Neural cell (in vitro differentiated cells): ENCODE measurements at regions not wholly inside any gene's neighbourhood (a gene's known extent, or its start where the extent isn't known, plus 50 kb on each side); places are given as distances from the start of the nearest gene placed in this dataset.

Experiments used
- H2AFZ ChIP-seq: fragments of 200-600, 300-800 bp; sonication (generic), shearing (Covaris generic); 2 replicates; pipeline ENCODE4 v1.6.0; 2014; ENCODE audit warnings: low read depth, mild to moderate bottlenecking, antibody characterized with exemption, low read length, moderate library complexity
- H3F3A ChIP-seq: fragments of 200-600 bp; shearing (Covaris generic); 2 replicates; pipeline ENCODE4 v1.6.1; 2016; ENCODE audit warnings: mild to moderate bottlenecking, moderate library complexity, mixed read lengths, antibody characterized with exemption, low read length; ENCODE audit not compliant: insufficient read depth, poor library complexity, severe bottlenecking
- H3K27ac ChIP-seq: fragments of 200-600, 300-800 bp; sonication (generic), shearing (Covaris generic); 2 replicates; pipeline ENCODE4 v1.5.1; 2014; ENCODE audit warnings: mild to moderate bottlenecking, low read length, moderate library complexity
- H3K27me3 ChIP-seq: fragments of 300-800, 200-600 bp; sonication (generic), shearing (Covaris generic); 2 replicates; pipeline ENCODE4 v1.6.0; 2014; ENCODE audit warnings: mild to moderate bottlenecking, low read depth, low read length, moderate library complexity; ENCODE audit not compliant: insufficient read depth
- H3K36me3 ChIP-seq: fragments of 300-800, 200-600 bp; sonication (generic), shearing (Covaris generic); 2 replicates; pipeline ENCODE4 v1.5.1; 2014; ENCODE audit warnings: mild to moderate bottlenecking, antibody characterized with exemption, low read length, moderate library complexity; ENCODE audit not compliant: insufficient read depth
- H3K4me2 ChIP-seq: fragments of 300-800, 200-600 bp; sonication (generic), shearing (Covaris generic); 2 replicates; pipeline ENCODE4 v1.6.0; 2014; ENCODE audit warnings: mild to moderate bottlenecking, low read length
- H3K4me3 ChIP-seq: fragments of 300-800, 200-600 bp; sonication (generic), shearing (Covaris generic); 2 replicates; pipeline ENCODE4 v1.5.1; 2014; ENCODE audit warnings: mild to moderate bottlenecking, low read length, moderate library complexity
- H3K79me2 ChIP-seq: fragments of 200-600 bp; shearing (Covaris generic); replicated peaks from 2 replicates; pipeline ENCODE4 v1.6.0; 2014; ENCODE audit warnings: mild to moderate bottlenecking, low read length, moderate library complexity; ENCODE audit not compliant: insufficient read depth
- H3K9ac ChIP-seq: fragments of 300-800, 200-600 bp; sonication (generic), shearing (Covaris generic); 2 replicates; pipeline ENCODE4 v1.6.1; 2016; ENCODE audit warnings: mild to moderate bottlenecking, low read length, mixed read lengths
- H3K9me2 ChIP-seq: fragments of 200-600 bp; shearing (Covaris generic); 2 replicates; pipeline ENCODE4 v1.6.1; 2016; ENCODE audit warnings: mild to moderate bottlenecking, low read length, mixed read lengths; ENCODE audit not compliant: insufficient read depth
- H3K9me3 ChIP-seq: fragments of 200-600, 300-800 bp; sonication (generic), shearing (Covaris generic); 2 replicates; pipeline ENCODE4 v1.6.1; 2016; ENCODE audit warnings: mild to moderate bottlenecking, mixed run types, low read length, moderate library complexity, mixed read lengths
- H4K20me1 ChIP-seq: fragments of 200-600 bp; shearing (Covaris generic); 2 replicates; pipeline ENCODE4 v1.6.1; 2016; ENCODE audit warnings: mild to moderate bottlenecking, mixed run types; ENCODE audit not compliant: insufficient read depth
- EP300 ChIP-seq: fragments of 450-650 bp; conservative IDR thresholded peaks from 2 replicates; pipeline ENCODE4 v1.6.1; 2014; ENCODE audit warnings: antibody characterized with exemption, mild to moderate bottlenecking, moderate library complexity; ENCODE audit not compliant: poor library complexity, severe bottlenecking
- EZH2 ChIP-seq: fragments of 200-600, 300-800 bp; shearing (Covaris generic), sonication (generic); IDR thresholded peaks from 2 replicates; pipeline ENCODE4 v1.6.1; 2014; ENCODE audit warnings: antibody characterized with exemption, low read length, borderline replicate concordance, mild to moderate bottlenecking; ENCODE audit not compliant: insufficient read depth, poor library complexity, severe bottlenecking
- MXI1 ChIP-seq: fragments of 450-650 bp; conservative IDR thresholded peaks from 2 replicates; pipeline ENCODE4 v1.6.1; 2014; ENCODE audit warnings: antibody characterized with exemption, mild to moderate bottlenecking; ENCODE audit not compliant: poor library complexity, severe bottlenecking
- POLR2AphosphoS5 ChIP-seq: IDR thresholded peaks from 2 replicates; pipeline ENCODE4 v1.6.1; 2012
- SMC3 ChIP-seq: fragments of 450-650 bp; conservative IDR thresholded peaks from 2 replicates; pipeline ENCODE4 v1.6.1; 2014; ENCODE audit warnings: antibody characterized with exemption, mild to moderate bottlenecking, moderate library complexity; ENCODE audit not compliant: poor library complexity
- TF ChIP-seq, protein P1 (sequence below): IDR thresholded peaks from 2 replicates; pipeline ENCODE4 v1.6.1; 2012; ENCODE audit warnings: borderline replicate concordance
- TF ChIP-seq, protein P2 (sequence below): fragments of 450-650 bp; IDR thresholded peaks from 2 replicates; pipeline ENCODE4 v1.5.1; 2014; ENCODE audit warnings: antibody characterized with exemption, mild to moderate bottlenecking, moderate library complexity; ENCODE audit not compliant: poor library complexity, severe bottlenecking

DNA sequence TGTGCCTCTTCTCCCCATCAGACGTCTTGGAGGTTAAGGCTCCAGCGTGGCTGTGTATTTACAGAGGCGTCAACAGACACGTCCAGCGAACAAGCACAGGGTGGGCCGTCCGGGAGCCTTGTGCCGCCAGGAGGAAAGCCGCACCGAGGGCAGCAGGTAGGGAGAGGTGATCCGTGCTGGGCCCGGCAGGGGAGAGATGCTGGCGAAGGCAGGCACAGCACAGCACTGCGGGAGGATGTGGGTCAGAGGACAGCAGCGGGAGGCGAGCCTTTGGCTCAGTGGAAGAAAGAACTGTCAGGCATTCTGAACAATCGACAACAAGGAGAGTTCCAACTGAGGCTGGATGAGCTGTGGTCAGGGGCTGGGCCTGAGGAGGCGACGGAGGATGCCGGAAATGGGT is 144.1 kb upstream of the TNR start:
- Histone ChIP-seq H3K79me2 (no peaks in the 10 kb centered on the region), H3K36me3 (no peaks in the 10 kb centered on the region), H3K9me2 (no peaks in the 10 kb centered on the region), H4K20me1 (no peaks in the 10 kb centered on the region), H3K9ac (no peak overlapping the region), H3K4me2 (no peak overlapping the region), H3F3A (no peaks in the 10 kb centered on the region), H2AFZ (no peak overlapping the region), H3K27me3 (no peaks in the 10 kb centered on the region), H3K4me3 (no peak overlapping the region), H3K27ac (no peak overlapping the region), H3K9me3 (no peaks in the 10 kb centered on the region)
- TF ChIP-seq POLR2AphosphoS5 = no peak
- TF ChIP-seq EZH2 = no peak
- TF ChIP-seq, protein P1, sequence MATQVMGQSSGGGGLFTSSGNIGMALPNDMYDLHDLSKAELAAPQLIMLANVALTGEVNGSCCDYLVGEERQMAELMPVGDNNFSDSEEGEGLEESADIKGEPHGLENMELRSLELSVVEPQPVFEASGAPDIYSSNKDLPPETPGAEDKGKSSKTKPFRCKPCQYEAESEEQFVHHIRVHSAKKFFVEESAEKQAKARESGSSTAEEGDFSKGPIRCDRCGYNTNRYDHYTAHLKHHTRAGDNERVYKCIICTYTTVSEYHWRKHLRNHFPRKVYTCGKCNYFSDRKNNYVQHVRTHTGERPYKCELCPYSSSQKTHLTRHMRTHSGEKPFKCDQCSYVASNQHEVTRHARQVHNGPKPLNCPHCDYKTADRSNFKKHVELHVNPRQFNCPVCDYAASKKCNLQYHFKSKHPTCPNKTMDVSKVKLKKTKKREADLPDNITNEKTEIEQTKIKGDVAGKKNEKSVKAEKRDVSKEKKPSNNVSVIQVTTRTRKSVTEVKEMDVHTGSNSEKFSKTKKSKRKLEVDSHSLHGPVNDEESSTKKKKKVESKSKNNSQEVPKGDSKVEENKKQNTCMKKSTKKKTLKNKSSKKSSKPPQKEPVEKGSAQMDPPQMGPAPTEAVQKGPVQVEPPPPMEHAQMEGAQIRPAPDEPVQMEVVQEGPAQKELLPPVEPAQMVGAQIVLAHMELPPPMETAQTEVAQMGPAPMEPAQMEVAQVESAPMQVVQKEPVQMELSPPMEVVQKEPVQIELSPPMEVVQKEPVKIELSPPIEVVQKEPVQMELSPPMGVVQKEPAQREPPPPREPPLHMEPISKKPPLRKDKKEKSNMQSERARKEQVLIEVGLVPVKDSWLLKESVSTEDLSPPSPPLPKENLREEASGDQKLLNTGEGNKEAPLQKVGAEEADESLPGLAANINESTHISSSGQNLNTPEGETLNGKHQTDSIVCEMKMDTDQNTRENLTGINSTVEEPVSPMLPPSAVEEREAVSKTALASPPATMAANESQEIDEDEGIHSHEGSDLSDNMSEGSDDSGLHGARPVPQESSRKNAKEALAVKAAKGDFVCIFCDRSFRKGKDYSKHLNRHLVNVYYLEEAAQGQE = no peak

DNA sequence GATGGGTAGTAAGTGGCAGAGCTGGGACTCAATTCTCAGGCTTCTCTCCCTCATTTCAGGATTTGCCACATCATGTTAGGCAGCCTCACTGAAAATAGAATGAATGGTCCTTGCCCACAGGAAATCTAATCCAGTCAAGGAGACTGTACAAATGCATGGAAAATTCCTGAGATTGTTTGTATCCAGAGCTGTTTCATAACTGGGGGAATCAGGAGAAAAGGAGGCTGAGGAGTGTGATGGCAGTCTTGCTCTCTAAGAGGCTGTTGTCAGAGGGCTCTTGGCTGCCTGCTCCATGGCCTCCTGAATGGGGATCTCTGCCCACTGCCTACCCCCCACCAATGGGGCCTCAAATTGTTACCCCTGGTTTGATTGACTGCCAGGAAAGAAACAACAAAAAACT is 141.9 kb upstream of the TNR start:
- Histone ChIP-seq H3K79me2 (no peaks in the 10 kb centered on the region), H3K9me3 (no peaks in the 10 kb centered on the region), H4K20me1 (no peaks in the 10 kb centered on the region), H3F3A (no peaks in the 10 kb centered on the region), H2AFZ (no peak overlapping the region), H3K9ac (no peak overlapping the region), H3K27ac (no peak overlapping the region), H3K9me2 (no peaks in the 10 kb centered on the region), H3K4me2 (no peak overlapping the region), H3K4me3 (no peak overlapping the region), H3K27me3 (no peaks in the 10 kb centered on the region), H3K36me3 (no peaks in the 10 kb centered on the region)
- no peak for TF ChIP-seq POLR2AphosphoS5
- TF ChIP-seq MXI1 = no peak

DNA sequence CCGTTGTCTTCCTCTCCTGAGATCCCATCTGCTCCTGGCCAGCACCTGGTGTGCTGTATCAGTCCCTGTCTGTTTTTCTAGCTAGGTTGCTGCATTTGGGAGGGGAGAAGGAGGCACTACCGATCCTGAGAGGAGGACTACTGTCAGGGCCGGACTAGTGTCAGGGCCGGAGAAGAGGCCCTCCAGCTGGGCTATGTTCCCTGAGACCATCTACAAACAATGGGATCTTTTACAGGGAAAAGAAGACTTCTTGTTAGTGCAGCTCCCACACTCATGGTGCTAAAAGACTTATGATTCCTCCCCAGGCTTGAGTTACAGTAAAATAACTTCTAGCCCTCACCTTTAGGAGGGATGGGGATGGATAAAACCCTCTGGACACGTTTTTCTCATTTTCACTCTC is 141.0 kb upstream of the TNR start:
- no peaks in the 10 kb centered on the region for H3K27me3 ChIP-seq
- no peak overlapping the region for H3K27ac ChIP-seq
- H3K36me3 ChIP-seq = no peaks in the 10 kb centered on the region
- no peaks in the 10 kb centered on the region for H3K79me2 ChIP-seq
- H3K9ac ChIP-seq = no peak overlapping the region
- no peaks in the 10 kb centered on the region for H3K9me3 ChIP-seq
- no peaks in the 10 kb centered on the region for H3F3A ChIP-seq
- no peaks in the 10 kb centered on the region for H3K9me2 ChIP-seq
- no peak overlapping the region for H2AFZ ChIP-seq
- TF ChIP-seq, protein P1 = no peak
- TF ChIP-seq MXI1 (no peak), EP300 (no peak), SMC3 (no peak), EZH2 (no peak)
- TF ChIP-seq, protein P2, sequence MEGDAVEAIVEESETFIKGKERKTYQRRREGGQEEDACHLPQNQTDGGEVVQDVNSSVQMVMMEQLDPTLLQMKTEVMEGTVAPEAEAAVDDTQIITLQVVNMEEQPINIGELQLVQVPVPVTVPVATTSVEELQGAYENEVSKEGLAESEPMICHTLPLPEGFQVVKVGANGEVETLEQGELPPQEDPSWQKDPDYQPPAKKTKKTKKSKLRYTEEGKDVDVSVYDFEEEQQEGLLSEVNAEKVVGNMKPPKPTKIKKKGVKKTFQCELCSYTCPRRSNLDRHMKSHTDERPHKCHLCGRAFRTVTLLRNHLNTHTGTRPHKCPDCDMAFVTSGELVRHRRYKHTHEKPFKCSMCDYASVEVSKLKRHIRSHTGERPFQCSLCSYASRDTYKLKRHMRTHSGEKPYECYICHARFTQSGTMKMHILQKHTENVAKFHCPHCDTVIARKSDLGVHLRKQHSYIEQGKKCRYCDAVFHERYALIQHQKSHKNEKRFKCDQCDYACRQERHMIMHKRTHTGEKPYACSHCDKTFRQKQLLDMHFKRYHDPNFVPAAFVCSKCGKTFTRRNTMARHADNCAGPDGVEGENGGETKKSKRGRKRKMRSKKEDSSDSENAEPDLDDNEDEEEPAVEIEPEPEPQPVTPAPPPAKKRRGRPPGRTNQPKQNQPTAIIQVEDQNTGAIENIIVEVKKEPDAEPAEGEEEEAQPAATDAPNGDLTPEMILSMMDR = no peak
- H3K4me3 ChIP-seq = no peak overlapping the region
- H4K20me1 ChIP-seq = no peaks in the 10 kb centered on the region
- no peak overlapping the region for H3K4me2 ChIP-seq
